Activated T-helper 2 cell treated with anti-CD3 and anti-CD28 coated beads, Interferon-gamma antibody, Interleukin-2, Interleukin-4, amounts not matched to agents 10 μg/mL and 5 μg/mL and 100 μg/mL, durations not matched to agents 14 hours and 24 hours and 36 hours (primary cell): ENCODE measurements at regions not wholly inside any gene's neighbourhood (a gene's known extent, or its start where the extent isn't known, plus 50 kb on each side); places are given as distances from the start of the nearest gene placed in this dataset.
"Not testable (repeated sequence)": the region's sequence is repeated elsewhere in the genome, so short reads cannot be mapped to it uniquely, and the experiment has no call there.

Experiments
- DNase-seq: peaks from one replicate; pipeline ENCODE4 v3.0.0; 2021; ENCODE audit warnings: low spot score
- H3K27ac Mint-ChIP-seq: one replicate; pipeline ENCODE4 v1.8.0; 2021; ENCODE audit warnings: mixed read lengths
- H3K27me3 Mint-ChIP-seq: one replicate; pipeline ENCODE4 v1.8.0; 2021; ENCODE audit warnings: low read depth, mixed read lengths
- H3K36me3 Mint-ChIP-seq: one replicate; pipeline ENCODE4 v1.8.0; 2021; ENCODE audit warnings: low read depth, mixed read lengths
- H3K4me1 Mint-ChIP-seq: one replicate; pipeline ENCODE4 v1.8.0; 2021; ENCODE audit warnings: low read depth, mixed read lengths
- H3K4me3 Mint-ChIP-seq: one replicate; pipeline ENCODE4 v1.8.0; 2021; ENCODE audit warnings: low read depth, mild to moderate bottlenecking, moderate library complexity, mixed read lengths
- H3K9me3 Mint-ChIP-seq: one replicate; pipeline ENCODE4 v1.8.0; 2021; ENCODE audit warnings: mixed read lengths
- intact Hi-C: fragments of 100-400 bp; cut with micrococcal nuclease; formaldehyde crosslinking; loops from one replicate; pipeline ENCODE4 v1.15.1; 2023

DNA sequence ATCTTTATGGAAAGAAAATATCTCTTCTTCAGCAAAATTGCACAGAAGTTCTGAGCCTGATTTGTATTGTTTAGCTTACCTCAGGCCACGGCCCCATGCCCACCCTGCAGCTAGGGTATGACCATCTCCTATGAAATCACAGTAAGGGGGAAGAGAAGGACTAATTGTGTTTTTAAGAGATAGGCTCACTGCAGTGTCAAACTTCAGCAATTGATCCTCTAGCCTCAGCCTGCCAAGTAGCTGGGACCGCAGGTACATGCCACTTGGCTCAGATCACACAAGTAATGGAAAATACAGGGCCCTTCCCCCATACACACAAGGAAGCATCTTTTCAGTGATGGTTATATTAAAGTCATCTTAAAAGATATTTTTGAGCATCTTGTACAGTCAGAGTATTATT lies 60.0 kb downstream of the DMAC1 start:
- DNase-seq = no peak
- H3K9me3 Mint-ChIP-seq = no peaks in the 10 kb centered on the region
- H3K36me3 Mint-ChIP-seq = no peaks in the 10 kb centered on the region
- H3K4me1 Mint-ChIP-seq = no peaks in the 10 kb centered on the region
- intact Hi-C loops = no loop called here
- peaks cover 2% of the 10 kb centered on the region for H3K27me3 Mint-ChIP-seq
- no peak overlapping the region for H3K4me3 Mint-ChIP-seq
- no peak overlapping the region for H3K27ac Mint-ChIP-seq

GRCh38 chr9:7735311-7735710 lies 64.3 kb downstream of the DMAC1 start:
- Mint-ChIP-seq H3K27me3 (peaks cover 2% of the 10 kb centered on the region), H3K9me3 (no peaks in the 10 kb centered on the region), H3K27ac (no peak overlapping the region), H3K4me3 (no peak overlapping the region), H3K4me1 (no peaks in the 10 kb centered on the region), H3K36me3 (no peaks in the 10 kb centered on the region)
- DNase-seq = no peak
- intact Hi-C loops = no loop called here

DNA sequence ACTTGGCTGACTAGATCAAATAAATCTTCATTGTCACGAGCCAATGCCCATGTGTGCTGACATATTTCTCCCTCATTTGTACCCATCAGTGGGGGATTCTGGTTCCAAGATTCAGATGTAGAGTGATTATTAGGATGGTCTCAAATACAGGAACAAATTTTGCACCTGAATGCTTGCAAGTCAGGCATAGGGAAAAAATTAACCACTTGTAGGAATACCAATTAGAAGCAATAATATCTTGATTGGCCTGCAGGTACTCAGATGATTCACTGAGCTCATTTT lies 69.5 kb downstream of the DMAC1 start:
- intact Hi-C loops = no loop called here
- H3K4me3 Mint-ChIP-seq = no peak overlapping the region
- no peaks in the 10 kb centered on the region for H3K4me1 Mint-ChIP-seq
- no peaks in the 10 kb centered on the region for H3K36me3 Mint-ChIP-seq
- no peaks in the 10 kb centered on the region for H3K9me3 Mint-ChIP-seq
- no peak overlapping the region for H3K27ac Mint-ChIP-seq
- peaks cover 2% of the 10 kb centered on the region for H3K27me3 Mint-ChIP-seq
- DNase-seq = no peak

GRCh38 chr9:7729371-7730163 lies 70.0 kb downstream of the DMAC1 start:
- H3K4me3 Mint-ChIP-seq = no peak overlapping the region
- DNase-seq = no peak
- H3K27me3 Mint-ChIP-seq = peaks cover 2% of the 10 kb centered on the region
- H3K27ac Mint-ChIP-seq = no peak overlapping the region
- intact Hi-C loops = no loop called here
- no peaks in the 10 kb centered on the region for H3K4me1 Mint-ChIP-seq
- no peaks in the 10 kb centered on the region for H3K9me3 Mint-ChIP-seq
- no peaks in the 10 kb centered on the region for H3K36me3 Mint-ChIP-seq

- intact Hi-C loops = no loop called here
- H3K36me3 Mint-ChIP-seq = no peaks in the 10 kb centered on the region
- DNase-seq = no peak
- H3K27me3 Mint-ChIP-seq = no peaks in the 10 kb centered on the region
- H3K4me1 Mint-ChIP-seq = no peaks in the 10 kb centered on the region
- peaks cover under 1% of the 10 kb centered on the region for H3K9me3 Mint-ChIP-seq
- H3K4me3 Mint-ChIP-seq = no peak overlapping the region
- H3K27ac Mint-ChIP-seq = no peak overlapping the region
Observed at GRCh38 chr9:7721291-7721690, 78.3 kb downstream of the DMAC1 start.

DNA sequence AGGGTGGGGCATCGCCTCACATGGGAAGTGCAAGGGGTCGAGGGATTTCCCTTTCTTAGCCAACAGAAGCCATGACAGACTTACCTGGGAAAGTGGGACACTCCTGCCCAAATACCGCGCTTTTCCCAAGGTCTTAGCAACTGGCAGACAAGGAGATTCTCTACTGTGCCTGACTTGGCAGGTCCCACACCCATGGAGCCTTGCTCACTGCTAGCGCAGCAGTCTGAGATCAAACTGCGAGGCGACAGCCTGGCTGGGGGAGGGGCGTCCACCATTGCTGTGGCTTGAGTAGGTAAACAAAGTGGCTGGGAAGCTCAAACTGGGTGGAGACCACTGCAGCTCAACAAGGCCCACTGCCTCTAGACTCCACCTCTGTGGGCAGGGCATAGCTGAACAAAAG lies 86.5 kb downstream of the DMAC1 start:
- H3K4me1 Mint-ChIP-seq, H3K27ac Mint-ChIP-seq, H3K27me3 Mint-ChIP-seq, H3K9me3 Mint-ChIP-seq, DNase-seq, H3K4me3 Mint-ChIP-seq, H3K36me3 Mint-ChIP-seq, intact Hi-C loops: not testable (repeated sequence)

GRCh38 chr9:7710686-7711085 lies 88.9 kb downstream of the DMAC1 start:
- H3K27ac Mint-ChIP-seq = no peak overlapping the region
- H3K4me1 Mint-ChIP-seq = no peaks in the 10 kb centered on the region
- no peak for DNase-seq
- H3K9me3 Mint-ChIP-seq = no peaks in the 10 kb centered on the region
- peaks cover 1% of the 10 kb centered on the region for H3K27me3 Mint-ChIP-seq
- no peak overlapping the region for H3K4me3 Mint-ChIP-seq
- H3K36me3 Mint-ChIP-seq = no peaks in the 10 kb centered on the region
- intact Hi-C loops = no loop called here

GRCh38 chr9:7707934-7708333 lies 91.6 kb downstream of the DMAC1 start:
- H3K27me3 Mint-ChIP-seq = peaks cover 1% of the 10 kb centered on the region
- H3K36me3 Mint-ChIP-seq = no peaks in the 10 kb centered on the region
- no peak for DNase-seq
- no peak overlapping the region for H3K27ac Mint-ChIP-seq
- no peaks in the 10 kb centered on the region for H3K4me1 Mint-ChIP-seq
- no peaks in the 10 kb centered on the region for H3K9me3 Mint-ChIP-seq
- H3K4me3 Mint-ChIP-seq = no peak overlapping the region
- intact Hi-C loops = no loop called here

- Mint-ChIP-seq H3K27ac (no peak overlapping the region), H3K4me1 (no peaks in the 10 kb centered on the region), H3K4me3 (no peak overlapping the region), H3K27me3 (no peaks in the 10 kb centered on the region), H3K9me3 (no peaks in the 10 kb centered on the region), H3K36me3 (no peaks in the 10 kb centered on the region)
- no peak for DNase-seq
- intact Hi-C loops = no loop called here
Observed at GRCh38 chr9:7704543-7704942, 95.0 kb downstream of the DMAC1 start.

DNA sequence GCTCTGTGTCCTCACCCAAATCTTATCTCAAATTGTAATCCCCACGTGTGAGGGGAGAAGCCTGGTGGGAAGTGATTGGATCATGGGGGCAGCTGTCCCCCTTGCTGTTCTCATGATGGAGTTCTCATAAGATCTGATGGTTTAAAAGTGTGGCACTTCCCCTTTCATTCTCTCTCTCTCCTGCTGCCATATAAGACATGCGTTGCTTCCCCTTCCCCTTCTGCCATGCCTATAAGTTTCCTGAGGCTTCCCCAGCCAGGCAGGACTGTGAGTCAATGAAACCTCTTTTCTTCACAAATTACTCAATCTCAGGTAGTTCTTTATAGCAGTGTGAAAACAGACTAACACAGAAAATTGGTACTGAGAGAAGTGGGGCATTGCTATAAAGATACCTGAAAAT lies 107.7 kb downstream of the DMAC1 start:
- Mint-ChIP-seq H3K9me3 (no peaks in the 10 kb centered on the region), H3K4me1 (no peaks in the 10 kb centered on the region), H3K27ac (no peak overlapping the region), H3K27me3 (no peaks in the 10 kb centered on the region), H3K36me3 (no peaks in the 10 kb centered on the region), H3K4me3 (no peak overlapping the region)
- no peak for DNase-seq
- intact Hi-C loops = no loop called here

DNA sequence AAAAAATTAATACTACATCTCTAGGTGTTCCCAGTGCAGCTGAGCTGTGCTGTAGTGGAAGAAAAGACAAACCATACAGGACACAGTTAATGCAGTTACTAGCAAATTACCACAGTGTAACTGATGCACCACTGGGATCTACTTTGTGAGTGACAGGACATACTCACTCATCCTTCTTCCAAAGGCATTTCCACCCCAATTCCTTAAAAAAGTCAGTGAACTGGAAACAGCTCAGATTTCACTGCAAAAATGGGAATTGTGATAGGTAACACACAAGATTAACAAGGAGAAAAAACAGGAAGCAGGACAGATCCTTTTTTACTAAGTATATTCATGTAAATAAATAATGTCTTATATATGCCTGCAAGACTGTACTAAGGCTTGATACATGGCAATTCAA lies 109.6 kb downstream of the DMAC1 start:
- Mint-ChIP-seq H3K27me3 (no peaks in the 10 kb centered on the region), H3K36me3 (no peaks in the 10 kb centered on the region), H3K4me1 (no peaks in the 10 kb centered on the region), H3K4me3 (no peak overlapping the region), H3K27ac (no peak overlapping the region), H3K9me3 (no peaks in the 10 kb centered on the region)
- DNase-seq = no peak
- intact Hi-C loops = no loop called here

GRCh38 chr9:7688626-7689025 lies 111.0 kb downstream of the DMAC1 start:
- H3K9me3 Mint-ChIP-seq = no peaks in the 10 kb centered on the region
- intact Hi-C loops = no loop called here
- DNase-seq = no peak
- no peak overlapping the region for H3K4me3 Mint-ChIP-seq
- H3K4me1 Mint-ChIP-seq = no peaks in the 10 kb centered on the region
- no peak overlapping the region for H3K27ac Mint-ChIP-seq
- H3K36me3 Mint-ChIP-seq = no peaks in the 10 kb centered on the region
- no peaks in the 10 kb centered on the region for H3K27me3 Mint-ChIP-seq

DNA sequence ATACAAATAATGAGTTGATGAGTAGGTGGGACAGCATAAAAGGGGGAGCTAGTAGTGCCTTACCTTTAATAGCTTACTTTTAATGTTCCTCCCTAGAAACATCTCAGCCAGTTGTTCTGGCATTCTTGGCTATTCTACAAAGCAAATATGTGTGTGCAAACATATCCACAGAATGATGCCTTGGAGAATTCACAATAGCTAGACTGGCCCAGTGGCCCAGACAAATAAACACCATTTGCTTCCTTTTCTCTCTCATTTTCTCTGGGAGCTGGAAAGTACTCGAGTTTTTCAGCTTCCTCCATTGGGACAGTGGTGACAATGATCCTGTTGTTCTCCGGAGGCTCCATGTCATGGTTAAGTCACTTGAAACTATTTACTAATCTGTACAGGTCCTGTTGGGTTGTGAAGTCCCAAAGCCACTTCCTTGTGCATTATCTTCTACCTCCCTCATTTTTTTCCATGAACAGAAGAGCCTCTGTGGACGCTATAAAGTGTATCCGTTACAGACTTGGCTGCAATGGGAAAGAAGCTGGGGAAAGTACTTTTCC lies 122.9 kb downstream of the DMAC1 start:
- Mint-ChIP-seq H3K27me3 (peaks cover 1% of the 10 kb centered on the region), H3K4me1 (no peaks in the 10 kb centered on the region), H3K9me3 (no peaks in the 10 kb centered on the region), H3K36me3 (no peaks in the 10 kb centered on the region), H3K4me3 (no peak overlapping the region), H3K27ac (no peak overlapping the region)
- intact Hi-C loops = no loop called here
- DNase-seq = no peak

- H3K4me3 Mint-ChIP-seq = no peak overlapping the region
- no peaks in the 10 kb centered on the region for H3K4me1 Mint-ChIP-seq
- H3K36me3 Mint-ChIP-seq = no peaks in the 10 kb centered on the region
- intact Hi-C loops = no loop called here
- H3K9me3 Mint-ChIP-seq = no peaks in the 10 kb centered on the region
- peaks cover 1% of the 10 kb centered on the region for H3K27me3 Mint-ChIP-seq
- no peak overlapping the region for H3K27ac Mint-ChIP-seq
- no peak for DNase-seq
Observed at GRCh38 chr9:7671847-7672246, 127.7 kb downstream of the DMAC1 start.
